ENCODE measurements at regions not wholly inside any gene's neighbourhood (a gene's known extent, or its start where the extent isn't known, plus 50 kb on each side); places are given as distances from the start of the nearest gene placed in this dataset.

DNA sequence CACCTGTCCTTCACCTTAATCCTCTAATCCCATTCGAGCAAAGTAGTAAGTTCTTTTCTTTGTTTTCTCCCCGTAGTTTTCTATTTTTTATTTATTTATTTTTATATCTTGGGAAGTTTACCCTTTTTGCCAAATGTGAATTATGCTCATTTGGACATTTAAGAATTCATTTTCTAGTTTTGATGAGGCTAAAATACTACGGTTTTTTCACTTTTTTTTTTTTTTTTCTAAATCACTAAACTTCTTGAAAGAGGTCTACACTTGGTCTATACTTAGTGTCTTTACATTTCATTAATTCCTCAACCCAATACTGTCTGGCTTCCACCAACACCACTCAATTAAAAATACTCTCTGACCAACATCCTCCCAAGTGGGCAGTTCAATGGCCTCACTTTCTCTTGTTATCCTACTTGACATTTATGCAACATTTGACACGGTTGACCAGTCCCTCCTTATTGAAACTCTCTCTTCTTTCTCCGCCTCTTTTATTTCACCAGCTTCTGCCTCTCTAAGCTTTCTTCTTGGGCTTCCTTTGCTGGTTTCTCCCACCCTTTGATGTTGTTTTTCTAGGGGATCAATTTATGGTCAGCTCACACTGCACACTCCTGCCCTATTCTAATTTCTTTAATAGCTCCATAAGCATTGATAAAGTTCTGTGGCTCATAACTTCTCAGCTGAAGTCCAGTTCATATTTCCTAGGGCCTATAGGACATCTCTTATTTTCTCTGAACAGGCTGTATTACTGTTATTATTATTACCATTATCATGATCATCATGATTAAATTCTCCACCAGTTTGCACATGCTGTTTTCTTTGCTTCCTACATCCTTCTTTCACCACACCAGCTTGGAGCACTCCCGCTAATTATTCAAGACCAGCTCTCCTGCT lies 72.6 kb upstream of the CITED2 start:
- TF ChIP-seq, protein P1, sequence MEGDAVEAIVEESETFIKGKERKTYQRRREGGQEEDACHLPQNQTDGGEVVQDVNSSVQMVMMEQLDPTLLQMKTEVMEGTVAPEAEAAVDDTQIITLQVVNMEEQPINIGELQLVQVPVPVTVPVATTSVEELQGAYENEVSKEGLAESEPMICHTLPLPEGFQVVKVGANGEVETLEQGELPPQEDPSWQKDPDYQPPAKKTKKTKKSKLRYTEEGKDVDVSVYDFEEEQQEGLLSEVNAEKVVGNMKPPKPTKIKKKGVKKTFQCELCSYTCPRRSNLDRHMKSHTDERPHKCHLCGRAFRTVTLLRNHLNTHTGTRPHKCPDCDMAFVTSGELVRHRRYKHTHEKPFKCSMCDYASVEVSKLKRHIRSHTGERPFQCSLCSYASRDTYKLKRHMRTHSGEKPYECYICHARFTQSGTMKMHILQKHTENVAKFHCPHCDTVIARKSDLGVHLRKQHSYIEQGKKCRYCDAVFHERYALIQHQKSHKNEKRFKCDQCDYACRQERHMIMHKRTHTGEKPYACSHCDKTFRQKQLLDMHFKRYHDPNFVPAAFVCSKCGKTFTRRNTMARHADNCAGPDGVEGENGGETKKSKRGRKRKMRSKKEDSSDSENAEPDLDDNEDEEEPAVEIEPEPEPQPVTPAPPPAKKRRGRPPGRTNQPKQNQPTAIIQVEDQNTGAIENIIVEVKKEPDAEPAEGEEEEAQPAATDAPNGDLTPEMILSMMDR (IDR thresholded peaks at IDR 0.05), result no peak
- TF ChIP-seq POLR2A (IDR thresholded peaks at IDR 0.05), result no peak

Data from Peyer's patch (tissue), 4 donors.